ENCODE measurements at regions not wholly inside any gene's neighbourhood (a gene's known extent, or its start where the extent isn't known, plus 50 kb on each side); places are given as distances from the start of the nearest gene placed in this dataset.

DNA sequence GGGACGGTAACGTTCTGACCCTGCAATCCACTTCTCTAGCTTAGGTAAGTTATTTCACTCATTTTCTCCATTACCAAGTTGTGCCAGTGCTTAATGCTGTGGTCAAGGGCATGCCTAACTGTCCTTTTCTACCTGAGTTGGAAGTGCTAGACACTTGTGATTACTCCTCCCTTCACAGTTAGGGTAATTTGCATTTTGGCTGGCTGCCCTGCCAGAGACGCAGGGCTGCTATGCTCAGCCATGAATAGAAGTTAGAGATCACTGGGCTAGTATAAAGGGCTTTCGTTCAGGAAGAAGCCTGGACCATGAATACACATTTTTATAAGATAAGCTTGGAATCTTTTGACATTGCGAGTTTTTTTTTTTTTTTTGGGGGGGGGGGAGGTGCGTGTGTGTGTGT, 633.2 kb upstream of the NEGR1 start:
- Histone ChIP-seq H3K27me3 (ENCODE audit: insufficient read depth, poor library complexity, severe bottlenecking) (peaks cover 9% of the 10 kb centered on the region), H3K9me3 (ENCODE audit: severe bottlenecking) (no peaks in the 10 kb centered on the region), H3K4me1 (ENCODE audit: insufficient read depth, poor library complexity, severe bottlenecking) (no peaks in the 10 kb centered on the region), H3K36me3 (ENCODE audit: low read depth) (no peaks in the 10 kb centered on the region), H3K27ac (ENCODE audit: poor library complexity, severe bottlenecking) (no peak overlapping the region), H3K4me3 (ENCODE audit: severe bottlenecking) (no peak overlapping the region)
- DNase-seq (ENCODE audit: low spot score): no peak
- TF ChIP-seq, protein P1, sequence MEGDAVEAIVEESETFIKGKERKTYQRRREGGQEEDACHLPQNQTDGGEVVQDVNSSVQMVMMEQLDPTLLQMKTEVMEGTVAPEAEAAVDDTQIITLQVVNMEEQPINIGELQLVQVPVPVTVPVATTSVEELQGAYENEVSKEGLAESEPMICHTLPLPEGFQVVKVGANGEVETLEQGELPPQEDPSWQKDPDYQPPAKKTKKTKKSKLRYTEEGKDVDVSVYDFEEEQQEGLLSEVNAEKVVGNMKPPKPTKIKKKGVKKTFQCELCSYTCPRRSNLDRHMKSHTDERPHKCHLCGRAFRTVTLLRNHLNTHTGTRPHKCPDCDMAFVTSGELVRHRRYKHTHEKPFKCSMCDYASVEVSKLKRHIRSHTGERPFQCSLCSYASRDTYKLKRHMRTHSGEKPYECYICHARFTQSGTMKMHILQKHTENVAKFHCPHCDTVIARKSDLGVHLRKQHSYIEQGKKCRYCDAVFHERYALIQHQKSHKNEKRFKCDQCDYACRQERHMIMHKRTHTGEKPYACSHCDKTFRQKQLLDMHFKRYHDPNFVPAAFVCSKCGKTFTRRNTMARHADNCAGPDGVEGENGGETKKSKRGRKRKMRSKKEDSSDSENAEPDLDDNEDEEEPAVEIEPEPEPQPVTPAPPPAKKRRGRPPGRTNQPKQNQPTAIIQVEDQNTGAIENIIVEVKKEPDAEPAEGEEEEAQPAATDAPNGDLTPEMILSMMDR (IDR thresholded peaks at IDR 0.05; ENCODE audit: poor library complexity, severe bottlenecking): no peak
- ATAC-seq (ENCODE audit: low read depth): no peak

DNA sequence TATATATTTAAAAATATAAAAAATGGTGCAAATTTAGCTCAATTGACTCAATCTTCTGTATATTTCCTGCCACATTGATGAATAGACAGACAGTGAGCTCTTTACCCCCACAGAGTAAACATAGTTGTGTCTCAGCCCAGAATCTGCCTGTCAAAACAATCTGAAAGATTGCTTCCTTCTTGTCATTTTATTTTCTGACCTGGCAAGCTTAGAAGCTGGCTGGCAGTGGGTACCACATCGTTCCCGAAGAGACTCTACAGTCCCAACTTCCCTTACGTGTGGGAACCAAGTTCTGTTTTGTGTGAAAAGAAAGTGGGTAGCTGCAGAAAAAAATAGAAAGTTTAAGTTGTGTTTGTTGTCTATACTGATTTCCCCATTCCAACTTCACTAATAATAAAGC, 629.3 kb upstream of the NEGR1 start:
- TF ChIP-seq, protein P1 (IDR thresholded peaks at IDR 0.05; ENCODE audit: poor library complexity, severe bottlenecking): no peak
- DNase-seq (ENCODE audit: low spot score): no peak
- no peak overlapping the region for H3K27ac ChIP-seq (ENCODE audit: poor library complexity, severe bottlenecking)
- no peaks in the 10 kb centered on the region for H3K36me3 ChIP-seq (ENCODE audit: low read depth)
- peaks cover 9% of the 10 kb centered on the region for H3K27me3 ChIP-seq (ENCODE audit: insufficient read depth, poor library complexity, severe bottlenecking)
- H3K4me1 ChIP-seq (ENCODE audit: insufficient read depth, poor library complexity, severe bottlenecking): no peaks in the 10 kb centered on the region
- H3K9me3 ChIP-seq (ENCODE audit: severe bottlenecking): no peaks in the 10 kb centered on the region
- no peak for ATAC-seq (ENCODE audit: low read depth)
- no peak overlapping the region for H3K4me3 ChIP-seq (ENCODE audit: severe bottlenecking)

DNA sequence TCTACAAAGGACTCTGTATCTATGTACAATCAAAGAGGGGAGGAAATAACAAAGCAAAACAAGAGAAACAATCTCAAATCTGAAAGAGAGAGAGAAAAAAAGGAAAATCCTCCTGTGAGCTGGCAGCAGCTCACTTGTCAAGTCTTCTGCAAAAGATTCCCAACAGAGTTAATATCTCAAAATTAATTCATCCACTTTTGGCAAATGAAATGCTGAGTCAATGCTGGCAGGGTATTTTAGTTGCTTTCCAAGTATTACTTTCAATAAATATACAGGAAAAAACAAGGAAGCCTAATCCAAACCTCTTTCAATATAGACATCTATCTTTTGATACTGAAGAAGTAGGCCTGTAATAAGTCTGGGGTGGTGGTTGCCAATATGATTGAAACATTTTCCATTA, 613.9 kb upstream of the NEGR1 start:
- H3K9me3 ChIP-seq (ENCODE audit: severe bottlenecking): no peaks in the 10 kb centered on the region
- DNase-seq (ENCODE audit: low spot score) (no peak), ATAC-seq (ENCODE audit: low read depth) (no peak)
- no peak overlapping the region for H3K27ac ChIP-seq (ENCODE audit: poor library complexity, severe bottlenecking)
- no peaks in the 10 kb centered on the region for H3K27me3 ChIP-seq (ENCODE audit: insufficient read depth, poor library complexity, severe bottlenecking)
- H3K4me3 ChIP-seq (ENCODE audit: severe bottlenecking): no peak overlapping the region
- no peaks in the 10 kb centered on the region; the same call in 1 of the 2 replicates for H3K36me3 ChIP-seq (ENCODE audit: low read depth)
- peaks cover 31% of the 10 kb centered on the region for H3K4me1 ChIP-seq (ENCODE audit: insufficient read depth, poor library complexity, severe bottlenecking)
- TF ChIP-seq, protein P1 (IDR thresholded peaks at IDR 0.05; ENCODE audit: poor library complexity, severe bottlenecking): no peak

DNA sequence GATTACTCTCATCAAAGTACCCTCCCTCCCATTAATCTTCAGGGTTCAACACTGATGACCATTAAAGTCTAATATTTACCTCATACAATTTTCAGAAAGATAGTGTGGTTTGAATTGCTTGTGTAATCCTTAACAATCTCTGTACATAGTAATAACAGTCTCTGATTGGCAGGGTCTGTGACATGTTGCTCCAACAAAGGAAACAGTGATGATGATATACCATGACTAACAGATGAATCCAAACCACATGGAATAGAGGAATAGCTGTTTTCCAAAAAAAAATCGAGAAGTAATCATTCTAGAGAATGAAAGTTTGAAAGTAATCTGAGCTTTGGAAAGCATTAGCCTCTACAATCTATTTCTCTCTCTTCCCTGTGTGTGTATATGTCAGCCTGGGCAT, 610.1 kb upstream of the NEGR1 start:
- no peak for DNase-seq (ENCODE audit: low spot score)
- Histone ChIP-seq H3K36me3 (ENCODE audit: low read depth) (no peaks in the 10 kb centered on the region), H3K4me1 (ENCODE audit: insufficient read depth, poor library complexity, severe bottlenecking) (peaks cover 34% of the 10 kb centered on the region), H3K27me3 (ENCODE audit: insufficient read depth, poor library complexity, severe bottlenecking) (no peaks in the 10 kb centered on the region), H3K4me3 (ENCODE audit: severe bottlenecking) (no peak overlapping the region), H3K9me3 (ENCODE audit: severe bottlenecking) (no peaks in the 10 kb centered on the region), H3K27ac (ENCODE audit: poor library complexity, severe bottlenecking) (peak overlapping the region; percentile 75)
- peak; percentile 94 for ATAC-seq (ENCODE audit: low read depth)
- TF ChIP-seq, protein P1 (IDR thresholded peaks at IDR 0.05; ENCODE audit: poor library complexity, severe bottlenecking): no peak

DNA sequence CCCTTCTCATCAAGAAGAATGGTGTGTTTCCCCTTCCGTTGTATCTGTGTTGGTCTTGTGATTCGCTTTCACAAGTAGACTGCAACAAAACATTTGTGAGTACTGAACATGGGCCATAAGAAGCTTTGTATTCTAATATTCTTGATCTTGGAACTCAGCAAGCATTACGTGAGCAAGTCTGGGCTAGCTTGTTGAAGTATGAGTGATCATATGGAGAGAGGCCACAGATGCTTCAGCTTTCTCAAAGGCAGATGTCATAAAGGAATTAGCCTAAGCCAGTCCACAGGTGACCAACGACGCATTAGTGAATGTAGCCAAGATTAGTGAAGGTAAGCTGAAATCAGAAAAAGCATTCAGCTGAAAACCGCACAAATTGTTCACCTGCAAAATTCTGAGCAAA, 609.6 kb upstream of the NEGR1 start:
- ATAC-seq (ENCODE audit: low read depth) (peak; percentile 87), DNase-seq (ENCODE audit: low spot score) (no peak)
- Histone ChIP-seq H3K4me3 (ENCODE audit: severe bottlenecking) (no peak overlapping the region), H3K4me1 (ENCODE audit: insufficient read depth, poor library complexity, severe bottlenecking) (peaks cover 34% of the 10 kb centered on the region), H3K9me3 (ENCODE audit: severe bottlenecking) (no peaks in the 10 kb centered on the region), H3K27me3 (ENCODE audit: insufficient read depth, poor library complexity, severe bottlenecking) (no peaks in the 10 kb centered on the region), H3K36me3 (ENCODE audit: low read depth) (no peaks in the 10 kb centered on the region), H3K27ac (ENCODE audit: poor library complexity, severe bottlenecking) (peak overlapping the region; percentile 75)
- TF ChIP-seq, protein P1 (IDR thresholded peaks at IDR 0.05; ENCODE audit: poor library complexity, severe bottlenecking): no peak

Data from RWPE2 (cell line).